Stromal cell of bone marrow (primary cell): ENCODE measurements at regions not wholly inside any gene's neighbourhood (a gene's known extent, or its start where the extent isn't known, plus 50 kb on each side); places are given as distances from the start of the nearest gene placed in this dataset.

Source experiments
- DNase-seq: peaks from one replicate; pipeline ENCODE4 v3.0.0-alpha.2; 2012; ENCODE audit warnings: low read depth

DNA sequence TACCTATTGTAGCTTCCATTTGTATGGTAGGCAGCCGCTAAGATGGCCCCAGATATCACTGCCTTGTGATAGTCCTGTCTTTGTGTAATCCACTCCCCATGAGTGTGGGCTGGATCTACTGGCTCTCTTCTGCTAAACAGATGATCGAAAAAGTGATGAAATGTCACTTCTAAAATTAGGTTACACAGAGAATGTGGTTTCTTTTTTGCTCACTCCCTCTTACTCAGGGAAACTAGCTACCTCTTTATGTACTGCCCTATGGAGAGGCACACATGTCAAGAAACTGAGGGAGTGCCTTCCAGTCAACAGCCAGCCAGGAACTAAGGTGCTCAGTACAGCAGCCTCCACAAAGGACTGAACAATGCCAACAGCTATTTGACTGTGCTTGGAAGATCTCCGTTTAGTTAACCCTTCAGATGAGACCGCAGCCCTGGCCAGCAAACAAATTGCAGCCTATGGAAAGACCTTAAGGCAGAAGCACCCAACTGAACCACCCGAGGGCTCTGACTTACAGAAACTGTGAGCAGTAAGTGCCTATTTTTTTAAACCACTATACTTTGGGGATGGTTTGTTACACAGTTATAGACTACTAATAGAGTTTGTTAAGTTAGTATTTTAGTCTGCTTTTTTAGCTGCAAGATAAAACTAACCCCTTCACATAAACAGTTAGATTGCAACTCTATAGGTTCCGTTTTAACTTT, 113.2 kb upstream of the MAF start:
- DNase-seq, result no peak

DNA sequence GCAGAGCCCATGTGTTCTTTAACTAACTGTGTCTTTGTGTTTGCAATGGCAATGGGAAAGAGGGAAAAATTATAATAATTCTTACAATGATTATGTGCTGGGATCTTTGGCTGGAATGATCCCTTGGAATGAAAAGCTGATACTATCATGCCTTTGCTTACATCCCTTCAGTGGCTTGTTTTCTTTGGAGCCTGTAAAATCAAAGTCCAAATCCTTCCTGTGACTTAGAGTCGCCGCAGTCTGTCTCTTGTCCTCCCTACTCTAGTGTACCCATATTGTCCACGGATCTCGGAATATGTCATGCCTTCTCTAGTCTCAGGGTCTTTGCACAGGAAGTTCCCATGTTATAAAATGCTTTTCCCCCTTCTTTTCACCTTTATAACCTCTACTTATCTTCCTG, 111.7 kb upstream of the MAF start:
- DNase-seq, result no peak

- peak; percentile 69 for DNase-seq
These were observed 107.3 kb upstream of the MAF start for GRCh38 chr16:79707876-79708275.

DNA sequence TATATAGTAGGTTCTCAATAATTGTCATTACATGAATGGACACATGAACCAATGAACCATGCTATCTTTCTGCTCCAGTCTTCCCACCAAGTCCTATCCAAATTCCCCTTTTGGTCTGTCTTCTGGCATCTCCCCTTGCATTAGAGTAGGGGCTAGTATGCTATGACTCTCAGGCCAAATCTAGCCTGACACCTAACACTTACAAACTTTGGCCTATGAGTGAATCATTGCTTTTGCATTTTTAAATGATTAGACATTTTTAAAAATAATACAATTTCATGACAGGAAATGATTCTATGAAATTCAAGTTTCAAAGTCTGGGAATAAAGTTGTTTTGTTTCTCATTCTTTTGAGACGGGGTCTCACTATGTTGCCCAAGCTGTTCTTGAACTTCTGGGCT, 102.5 kb upstream of the MAF start:
- no peak for DNase-seq

GRCh38 chr16:79698341-79698753, 97.8 kb upstream of the MAF start:
- peak; percentile 77 for DNase-seq

- no peak for DNase-seq
These were observed 97.1 kb upstream of the MAF start for GRCh38 chr16:79697562-79698112.

- no peak for DNase-seq
These were observed 90.5 kb upstream of the MAF start for GRCh38 chr16:79691007-79691406.

GRCh38 chr16:79690159-79690558, 89.6 kb upstream of the MAF start:
- no peak for DNase-seq

GRCh38 chr16:79687249-79688130, 87.0 kb upstream of the MAF start:
- DNase-seq, result no peak

DNA sequence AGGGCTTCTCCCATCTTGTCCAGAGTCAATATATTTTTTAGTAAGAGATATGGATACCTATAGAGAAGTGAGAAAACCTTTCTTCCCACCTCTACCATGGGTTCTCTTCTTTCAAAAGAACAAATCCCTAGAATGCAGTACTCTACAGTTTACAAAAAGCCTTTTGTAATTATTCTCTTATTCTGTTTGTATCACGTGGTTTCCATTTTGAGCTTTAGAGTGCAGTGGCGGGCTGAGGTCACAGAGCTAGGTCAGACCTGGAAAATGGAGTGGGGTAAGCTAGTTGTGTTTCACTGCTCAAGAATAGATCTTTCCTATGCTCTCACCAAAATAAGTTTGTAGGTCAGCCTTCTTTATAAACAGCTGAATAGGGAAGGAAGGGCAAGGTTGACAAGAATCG, 85.3 kb upstream of the MAF start:
- no peak for DNase-seq

GRCh38 chr16:79679334-79679733, 78.8 kb upstream of the MAF start:
- no peak for DNase-seq

- DNase-seq, result no peak
These were observed 77.4 kb upstream of the MAF start for GRCh38 chr16:79677799-79678530.

DNA sequence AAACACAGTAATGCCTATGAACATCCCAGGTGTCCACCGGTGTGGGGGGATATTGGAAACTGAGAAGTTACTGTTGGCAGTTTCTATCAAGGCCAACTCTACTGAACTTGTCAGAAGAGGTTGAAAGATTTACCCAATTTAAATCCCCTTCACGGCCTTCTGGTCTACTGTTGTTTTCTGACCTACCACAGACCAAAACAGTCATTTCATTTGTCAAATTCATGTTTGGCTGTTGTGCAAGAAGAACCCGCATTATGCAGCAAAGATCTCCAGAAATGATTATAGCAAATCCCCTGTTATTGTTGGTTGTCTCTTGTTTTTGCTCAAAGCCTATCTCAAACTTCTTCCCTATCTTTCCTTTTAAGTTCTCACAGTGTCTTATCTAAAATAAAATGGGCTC, 73.1 kb upstream of the MAF start:
- DNase-seq, result no peak

GRCh38 chr16:79672524-79672923, 72.0 kb upstream of the MAF start:
- DNase-seq, result no peak

GRCh38 chr16:79668502-79668901, 68.0 kb upstream of the MAF start:
- DNase-seq, result no peak

- no peak for DNase-seq
These were observed 65.4 kb upstream of the MAF start for GRCh38 chr16:79665970-79666369.

- no peak for DNase-seq
These were observed 63.9 kb upstream of the MAF start for GRCh38 chr16:79664407-79664806.

GRCh38 chr16:79662669-79663313, 62.3 kb upstream of the MAF start:
- no peak for DNase-seq

DNA sequence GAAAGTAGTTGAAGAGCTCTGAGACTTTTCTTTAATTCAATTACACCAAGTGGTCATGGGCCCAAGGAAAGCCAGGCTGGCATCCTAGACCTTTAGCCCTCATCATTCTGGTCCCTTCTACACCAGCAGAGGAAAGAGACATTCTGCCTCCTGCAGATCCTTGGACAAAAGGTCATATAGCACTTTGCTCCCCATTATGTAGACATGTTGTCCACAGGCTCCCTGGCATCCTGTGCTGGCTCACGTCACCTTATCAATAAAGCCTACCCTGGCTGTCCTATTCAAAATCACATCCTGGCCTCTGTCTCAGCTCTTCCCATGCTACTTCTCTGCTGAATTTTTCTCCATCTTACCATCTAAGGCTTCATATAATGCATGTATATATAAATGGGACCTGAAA, 61.6 kb upstream of the MAF start:
- no peak for DNase-seq

DNA sequence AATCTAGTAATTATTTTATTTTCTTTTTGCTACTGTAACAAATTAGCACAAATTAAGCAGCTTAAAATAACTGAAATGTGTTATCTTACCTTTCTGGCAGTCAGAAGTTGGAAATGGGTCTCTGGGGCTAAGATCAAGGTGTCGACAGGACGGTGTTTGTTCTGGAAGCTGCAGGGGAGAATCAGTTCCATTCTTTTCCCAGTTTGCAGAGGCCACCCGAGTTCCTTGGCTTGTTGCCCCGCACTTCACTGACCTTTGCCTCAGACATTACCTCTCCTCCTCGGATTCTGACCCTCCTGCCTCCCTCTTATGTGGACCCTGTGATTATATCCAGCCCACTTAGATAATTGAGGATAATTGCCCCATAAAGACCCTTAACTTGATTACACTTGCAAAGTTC, 61.0 kb upstream of the MAF start:
- no peak for DNase-seq

DNA sequence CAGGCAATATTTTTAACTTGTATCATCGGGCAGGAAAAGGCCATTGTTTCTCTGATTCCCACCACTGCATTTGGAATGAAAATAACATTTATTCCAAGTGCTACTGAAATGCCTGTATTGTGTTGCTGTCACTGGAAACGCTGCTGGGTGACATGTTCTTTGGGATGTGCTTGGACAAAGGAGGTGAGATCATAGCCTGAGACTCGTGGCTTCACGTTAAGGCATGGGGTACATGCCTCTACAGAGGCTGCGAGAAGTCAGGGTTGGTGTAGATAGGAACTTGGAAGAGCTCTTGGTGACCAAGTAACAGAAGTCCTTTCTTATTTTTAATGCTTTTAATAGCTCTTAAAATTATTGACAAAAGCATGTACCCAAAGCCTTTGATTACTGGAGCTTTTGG, 58.8 kb upstream of the MAF start:
- no peak for DNase-seq
